Activated naive CD8-positive, alpha-beta T cell treated with anti-CD3 and anti-CD28 coated beads, Interleukin-2, amount 50 U/mL, for 24 hours (primary cell): ENCODE measurements at regions not wholly inside any gene's neighbourhood (a gene's known extent, or its start where the extent isn't known, plus 50 kb on each side); places are given as distances from the start of the nearest gene placed in this dataset.
"Not testable (repeated sequence)": the region's sequence is repeated elsewhere in the genome, so short reads cannot be mapped to it uniquely, and the experiment has no call there.

Experiments
- ATAC-seq: fragments of 150-1000 bp; cut with Tn5 transposase; one replicate; pipeline ENCODE4 v1.10.0; 2021
- DNase-seq: peaks from one replicate; pipeline ENCODE4 v3.0.0; 2021
- H3K27ac Mint-ChIP-seq: one replicate; pipeline ENCODE4 v1.8.0; 2021; ENCODE audit warnings: mild to moderate bottlenecking, mixed read lengths
- H3K27me3 Mint-ChIP-seq: one replicate; pipeline ENCODE4 v1.8.0; 2021; ENCODE audit warnings: mixed read lengths
- H3K36me3 Mint-ChIP-seq: one replicate; pipeline ENCODE4 v1.8.0; 2021; ENCODE audit warnings: low read depth, mixed read lengths
- H3K4me1 Mint-ChIP-seq: one replicate; pipeline ENCODE4 v1.8.0; 2021; ENCODE audit warnings: mixed read lengths
- H3K4me3 Mint-ChIP-seq: one replicate; pipeline ENCODE4 v1.8.0; 2021; ENCODE audit warnings: mild to moderate bottlenecking, moderate library complexity, mixed read lengths
- H3K9me3 Mint-ChIP-seq: one replicate; pipeline ENCODE4 v1.8.0; 2021; ENCODE audit warnings: mixed read lengths

GRCh38 chr1:68785328-68785727 is 288.4 kb upstream of the DEPDC1 start:
- no peak for ATAC-seq

DNA sequence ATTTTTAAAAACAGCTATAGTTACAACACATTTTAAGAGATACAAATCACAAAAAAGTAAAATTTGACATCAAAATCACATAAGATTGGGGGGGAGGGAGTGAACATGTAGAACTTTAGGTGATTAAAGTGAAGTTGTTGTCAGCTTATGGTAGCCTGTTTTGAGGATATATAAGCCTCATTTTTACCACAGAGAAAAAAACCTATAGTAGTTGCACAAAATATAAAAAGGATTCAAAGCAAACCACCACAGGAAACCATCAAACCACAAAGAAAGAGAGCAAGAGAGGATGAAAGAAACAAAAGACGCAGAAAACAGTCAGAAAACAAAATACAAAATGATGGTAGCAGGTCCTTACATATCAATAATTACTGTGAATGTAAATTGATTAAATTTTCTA is 291.9 kb upstream of the DEPDC1 start:
- no peaks in the 10 kb centered on the region for H3K27me3 Mint-ChIP-seq
- ATAC-seq (no peak), DNase-seq (no peak)
- H3K4me3 Mint-ChIP-seq: no peak overlapping the region
- H3K36me3 Mint-ChIP-seq: no peaks in the 10 kb centered on the region
- no peak overlapping the region for H3K27ac Mint-ChIP-seq
- H3K9me3 Mint-ChIP-seq: no peaks in the 10 kb centered on the region
- H3K4me1 Mint-ChIP-seq: peaks cover 4% of the 10 kb centered on the region

More at GRCh38 chr1:68785328-68785727, 288.4 kb upstream of the DEPDC1 start:
- H3K36me3 Mint-ChIP-seq: no peaks in the 10 kb centered on the region
- H3K9me3 Mint-ChIP-seq: no peaks in the 10 kb centered on the region
- no peaks in the 10 kb centered on the region for H3K27me3 Mint-ChIP-seq
- peaks cover 4% of the 10 kb centered on the region for H3K4me1 Mint-ChIP-seq
- no peak overlapping the region for H3K4me3 Mint-ChIP-seq
- H3K27ac Mint-ChIP-seq: no peak overlapping the region
- DNase-seq: no peak

DNA sequence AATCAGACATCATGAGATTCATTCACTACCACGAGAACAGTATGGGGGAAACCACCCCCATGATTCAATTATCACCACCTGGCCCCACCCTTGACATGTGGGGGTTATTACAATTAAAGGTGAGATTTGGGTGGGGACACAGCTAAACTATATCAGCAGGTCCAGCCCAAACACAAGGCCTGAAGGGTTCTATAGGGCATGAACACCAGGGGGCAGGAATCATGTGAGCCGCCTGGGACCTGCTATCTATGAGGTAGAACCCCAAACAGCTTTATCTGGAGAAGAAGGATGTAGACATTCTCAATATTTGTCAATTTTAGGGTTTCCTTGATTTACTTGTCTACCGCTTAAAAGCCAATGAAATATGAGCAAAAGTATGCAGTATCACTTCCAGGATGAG is 294.9 kb upstream of the DEPDC1 start:
- H3K4me1 Mint-ChIP-seq: peaks cover 4% of the 10 kb centered on the region
- no peak overlapping the region for H3K27ac Mint-ChIP-seq
- H3K27me3 Mint-ChIP-seq: no peaks in the 10 kb centered on the region
- ATAC-seq (no peak), DNase-seq (no peak)
- no peaks in the 10 kb centered on the region for H3K36me3 Mint-ChIP-seq
- no peaks in the 10 kb centered on the region for H3K9me3 Mint-ChIP-seq
- H3K4me3 Mint-ChIP-seq: no peak overlapping the region

DNA sequence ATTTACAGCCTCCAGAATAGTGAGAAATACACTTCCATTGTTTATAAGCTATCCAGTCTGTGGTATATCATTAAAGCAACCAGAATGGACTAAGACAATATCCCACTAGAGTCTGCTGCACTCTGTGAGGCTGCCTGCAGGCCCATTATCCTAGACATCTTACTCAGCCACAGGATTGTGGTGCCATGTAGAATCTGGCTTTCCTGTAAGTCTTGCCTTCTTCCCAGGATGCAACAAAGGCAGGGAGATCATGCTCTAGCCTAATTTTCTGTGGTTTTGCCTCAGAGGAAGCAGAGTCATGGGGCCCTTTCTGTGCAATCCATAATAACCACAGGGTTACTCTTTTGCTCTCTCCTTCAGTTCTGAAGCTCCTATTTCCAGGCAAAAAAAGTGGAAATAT is 299.1 kb upstream of the DEPDC1 start:
- H3K4me1 Mint-ChIP-seq: no peaks in the 10 kb centered on the region
- H3K4me3 Mint-ChIP-seq: no peak overlapping the region
- no peaks in the 10 kb centered on the region for H3K27me3 Mint-ChIP-seq
- no peaks in the 10 kb centered on the region for H3K36me3 Mint-ChIP-seq
- ATAC-seq (no peak), DNase-seq (no peak)
- H3K9me3 Mint-ChIP-seq: no peaks in the 10 kb centered on the region
- H3K27ac Mint-ChIP-seq: no peak overlapping the region

DNA sequence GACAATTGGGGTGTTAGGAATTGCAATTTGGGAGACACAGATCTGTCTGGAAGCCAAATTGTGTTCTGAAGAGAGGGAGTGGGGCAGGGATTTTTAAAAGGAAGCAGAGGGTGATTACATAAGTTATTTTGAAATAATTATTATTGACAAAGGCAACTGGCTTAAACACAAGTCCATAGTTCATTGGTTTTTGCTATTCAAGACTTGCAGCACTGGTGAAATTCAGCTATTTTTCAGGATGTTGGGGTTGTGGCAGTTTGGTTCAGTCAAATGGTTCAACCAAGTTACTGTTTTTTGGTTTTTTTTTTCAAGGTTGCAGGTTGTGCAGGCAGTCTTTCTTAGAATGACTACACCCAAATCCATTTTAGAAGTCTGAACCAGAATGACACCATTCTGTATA is 300.0 kb upstream of the DEPDC1 start:
- Mint-ChIP-seq H3K4me3 (no peak overlapping the region), H3K27ac (no peak overlapping the region), H3K36me3 (no peaks in the 10 kb centered on the region), H3K4me1 (no peaks in the 10 kb centered on the region), H3K27me3 (no peaks in the 10 kb centered on the region), H3K9me3 (no peaks in the 10 kb centered on the region)
- ATAC-seq: no peak
- DNase-seq: no peak

GRCh38 chr1:68798071-68798470 is 301.2 kb upstream of the DEPDC1 start:
- no peak for DNase-seq
- Mint-ChIP-seq H3K27me3 (no peaks in the 10 kb centered on the region), H3K36me3 (no peaks in the 10 kb centered on the region), H3K4me1 (no peaks in the 10 kb centered on the region), H3K4me3 (no peak overlapping the region), H3K9me3 (no peaks in the 10 kb centered on the region), H3K27ac (no peak overlapping the region)
- ATAC-seq: no peak

DNA sequence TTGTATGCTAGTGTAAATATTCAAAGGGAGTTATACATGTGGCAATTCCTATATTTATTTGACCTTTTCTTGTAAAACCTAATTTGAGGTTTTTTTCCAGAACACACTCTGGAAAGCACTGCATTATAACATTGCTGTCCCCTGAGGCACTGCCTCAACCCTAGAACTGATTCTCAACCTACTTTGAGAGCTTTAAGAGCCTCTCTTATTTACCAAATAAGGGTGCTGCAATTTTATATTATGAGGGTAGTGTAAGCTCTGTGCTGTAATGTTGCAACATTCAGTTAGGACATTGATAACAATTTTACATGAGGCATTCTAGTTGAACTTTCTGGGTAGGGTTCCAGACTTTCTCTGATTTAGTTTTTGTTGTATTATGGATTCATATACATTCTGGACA is 302.2 kb upstream of the DEPDC1 start:
- H3K4me1 Mint-ChIP-seq: no peaks in the 10 kb centered on the region
- no peaks in the 10 kb centered on the region for H3K27me3 Mint-ChIP-seq
- no peak for DNase-seq
- no peak overlapping the region for H3K4me3 Mint-ChIP-seq
- ATAC-seq: no peak
- no peaks in the 10 kb centered on the region for H3K36me3 Mint-ChIP-seq
- no peaks in the 10 kb centered on the region for H3K9me3 Mint-ChIP-seq
- no peak overlapping the region for H3K27ac Mint-ChIP-seq

DNA sequence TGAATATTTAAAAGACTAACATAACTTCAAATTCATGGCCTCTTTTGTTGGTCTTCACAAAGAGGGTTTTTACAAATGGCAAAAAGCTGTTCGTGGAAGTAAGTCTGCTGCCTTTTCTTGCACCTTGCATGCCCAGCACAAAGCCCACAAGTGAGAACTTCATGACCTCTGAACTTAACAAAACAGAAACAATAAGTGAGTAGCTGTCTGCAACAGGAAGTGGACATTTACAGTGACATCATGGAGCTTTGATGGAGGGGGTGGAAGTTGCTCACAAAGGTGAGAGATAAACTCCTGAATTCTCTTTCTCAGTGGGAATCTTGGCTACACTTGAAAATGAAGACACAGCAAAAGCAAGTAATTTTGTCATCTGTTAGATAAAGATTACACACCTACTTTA is 303.3 kb upstream of the DEPDC1 start:
- Mint-ChIP-seq H3K9me3 (no peaks in the 10 kb centered on the region), H3K27ac (no peak overlapping the region), H3K36me3 (no peaks in the 10 kb centered on the region), H3K27me3 (no peaks in the 10 kb centered on the region), H3K4me1 (no peaks in the 10 kb centered on the region), H3K4me3 (no peak overlapping the region)
- DNase-seq (no peak), ATAC-seq (no peak)

GRCh38 chr1:68801440-68801839 is 304.6 kb upstream of the DEPDC1 start:
- DNase-seq: no peak
- H3K27ac Mint-ChIP-seq: no peak overlapping the region
- H3K27me3 Mint-ChIP-seq: no peaks in the 10 kb centered on the region
- no peaks in the 10 kb centered on the region for H3K9me3 Mint-ChIP-seq
- no peak for ATAC-seq
- H3K4me3 Mint-ChIP-seq: no peak overlapping the region
- no peaks in the 10 kb centered on the region for H3K4me1 Mint-ChIP-seq
- H3K36me3 Mint-ChIP-seq: no peaks in the 10 kb centered on the region

DNA sequence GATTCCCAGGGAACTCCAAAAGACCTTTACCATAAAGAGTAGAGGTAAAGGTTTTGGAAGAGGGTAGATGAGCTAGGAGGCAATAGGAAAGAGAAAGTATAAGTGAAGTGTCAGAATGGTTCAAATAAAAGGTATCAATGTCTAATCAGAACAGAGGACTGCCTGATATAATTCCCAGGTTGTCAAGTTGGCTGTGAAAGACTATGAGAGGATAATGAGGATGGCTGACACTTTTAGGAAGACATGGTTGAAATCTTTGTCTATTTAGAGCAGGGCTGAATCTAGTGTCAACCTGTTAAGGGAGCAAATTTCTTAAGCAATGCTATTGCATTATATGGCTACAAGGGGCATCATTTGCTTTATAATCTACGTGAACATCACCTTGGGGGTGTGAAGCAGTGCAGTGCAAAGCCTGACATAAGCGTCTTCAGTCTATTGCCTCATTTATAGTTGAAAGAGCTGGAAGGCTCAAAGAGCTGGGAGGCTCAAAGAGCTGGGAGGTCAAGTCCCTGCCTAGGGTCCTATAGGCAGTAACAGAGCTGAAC is 308.3 kb upstream of the DEPDC1 start:
- Mint-ChIP-seq H3K27ac (no peak overlapping the region), H3K27me3 (no peaks in the 10 kb centered on the region), H3K9me3 (no peaks in the 10 kb centered on the region), H3K4me1 (no peaks in the 10 kb centered on the region), H3K36me3 (no peaks in the 10 kb centered on the region), H3K4me3 (no peak overlapping the region)
- DNase-seq (no peak), ATAC-seq (no peak)

GRCh38 chr1:68808351-68808750 is 311.5 kb upstream of the DEPDC1 start:
- DNase-seq: no peak
- Mint-ChIP-seq H3K4me1 (no peaks in the 10 kb centered on the region), H3K27me3 (no peaks in the 10 kb centered on the region), H3K27ac (no peak overlapping the region), H3K4me3 (no peak overlapping the region), H3K9me3 (peaks cover 6% of the 10 kb centered on the region), H3K36me3 (no peaks in the 10 kb centered on the region)
- no peak for ATAC-seq

- Mint-ChIP-seq H3K27ac (no peak overlapping the region), H3K36me3 (no peaks in the 10 kb centered on the region), H3K4me3 (no peak overlapping the region), H3K4me1 (no peaks in the 10 kb centered on the region), H3K9me3 (peaks cover 6% of the 10 kb centered on the region), H3K27me3 (no peaks in the 10 kb centered on the region)
- ATAC-seq (no peak), DNase-seq (no peak)
These were observed 314.9 kb upstream of the DEPDC1 start for GRCh38 chr1:68811806-68812205.

GRCh38 chr1:68812333-68812732 is 315.5 kb upstream of the DEPDC1 start:
- ATAC-seq: no peak

GRCh38 chr1:68814067-68814466 is 317.2 kb upstream of the DEPDC1 start:
- no peak for DNase-seq
- Mint-ChIP-seq H3K4me1 (no peaks in the 10 kb centered on the region), H3K27ac (no peak overlapping the region), H3K36me3 (no peaks in the 10 kb centered on the region), H3K27me3 (no peaks in the 10 kb centered on the region), H3K9me3 (peaks cover 6% of the 10 kb centered on the region), H3K4me3 (no peak overlapping the region)
- no peak for ATAC-seq

More at GRCh38 chr1:68812333-68812732, 315.5 kb upstream of the DEPDC1 start:
- no peak overlapping the region for H3K4me3 Mint-ChIP-seq
- no peak overlapping the region for H3K27ac Mint-ChIP-seq
- H3K9me3 Mint-ChIP-seq: peaks cover 6% of the 10 kb centered on the region
- H3K4me1 Mint-ChIP-seq: no peaks in the 10 kb centered on the region
- no peaks in the 10 kb centered on the region for H3K27me3 Mint-ChIP-seq
- no peaks in the 10 kb centered on the region for H3K36me3 Mint-ChIP-seq
- no peak for DNase-seq

- Mint-ChIP-seq H3K27me3 (no peaks in the 10 kb centered on the region), H3K27ac (no peak overlapping the region), H3K4me1 (no peaks in the 10 kb centered on the region), H3K9me3 (peaks cover 6% of the 10 kb centered on the region), H3K36me3 (no peaks in the 10 kb centered on the region), H3K4me3 (no peak overlapping the region)
- DNase-seq (no peak), ATAC-seq (no peak)
These were observed 318.8 kb upstream of the DEPDC1 start for GRCh38 chr1:68815632-68816031.

DNA sequence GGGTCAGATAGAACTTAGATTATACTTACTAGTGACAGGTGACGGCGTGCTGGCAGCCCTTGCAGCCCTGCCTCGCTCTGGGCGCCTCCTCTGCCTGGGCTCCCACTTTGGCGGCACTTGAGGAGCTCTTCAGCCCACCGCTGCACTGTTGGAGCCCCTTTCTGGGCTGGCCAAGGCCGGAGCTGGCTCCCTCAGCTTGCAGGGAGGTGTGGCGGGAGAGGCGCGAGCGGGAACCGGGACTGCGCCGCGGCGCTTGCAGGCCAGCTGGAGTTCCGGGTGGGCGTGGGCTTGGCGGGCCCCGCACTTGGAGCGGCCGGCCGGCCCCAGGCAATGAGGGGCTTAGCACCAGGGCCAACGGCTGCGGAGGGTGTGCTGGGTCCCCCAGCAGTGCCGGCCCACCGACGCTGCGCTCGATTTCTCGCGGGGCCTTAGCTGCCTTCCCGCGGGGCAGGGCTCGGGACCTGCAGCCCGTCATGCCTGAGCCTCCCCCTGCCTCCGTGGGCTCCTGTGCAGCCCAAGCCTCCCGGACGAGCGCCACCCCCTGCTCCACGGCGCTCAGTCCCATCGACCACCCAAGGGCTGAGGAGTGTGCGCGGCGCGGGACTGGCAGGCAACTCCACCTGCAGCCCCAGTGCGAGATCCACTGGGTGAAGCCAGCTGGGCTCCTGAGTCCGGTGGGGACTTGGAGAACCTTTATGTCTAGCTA is 320.8 kb upstream of the DEPDC1 start:
- H3K4me3 Mint-ChIP-seq, H3K27ac Mint-ChIP-seq, H3K27me3 Mint-ChIP-seq, H3K9me3 Mint-ChIP-seq, H3K36me3 Mint-ChIP-seq, DNase-seq, H3K4me1 Mint-ChIP-seq, ATAC-seq: not testable (repeated sequence)
